B cell (primary cell): ENCODE measurements at regions not wholly inside any gene's neighbourhood (a gene's known extent, or its start where the extent isn't known, plus 50 kb on each side); places are given as distances from the start of the nearest gene placed in this dataset.

Experiments used
- CTCF ChIP-seq: fragments of 200-600 bp; IDR thresholded peaks from one replicate; pipeline ENCODE4 v1.8.0; 2022; ENCODE audit warnings: antibody characterized with exemption, mild to moderate bottlenecking
- EZH2 ChIP-seq: IDR thresholded peaks from 2 replicates; pipeline ENCODE4 v1.6.1; 2012; ENCODE audit warnings: borderline replicate concordance, low read depth, mild to moderate bottlenecking, moderate library complexity, low read length; ENCODE audit not compliant: insufficient read depth, poor library complexity, severe bottlenecking

GRCh38 chr13:99028890-99029289, 51.0 kb upstream of the DOCK9 start:
- no peak for TF ChIP-seq CTCF
- no peak for TF ChIP-seq EZH2
